H1 (cell line): ENCODE measurements at regions not wholly inside any gene's neighbourhood (a gene's known extent, or its start where the extent isn't known, plus 50 kb on each side); places are given as distances from the start of the nearest gene placed in this dataset.

Source experiments
- ASH2L ChIP-seq: fragments of 200-600, 300-600 bp; sonication (generic); IDR thresholded peaks from one replicate; pipeline ENCODE4 v1.7.1; 2017; ENCODE audit warnings: low read length
- BACH1 ChIP-seq: IDR thresholded peaks from 2 replicates; pipeline ENCODE4 v1.6.1; 2012; ENCODE audit warnings: low read length, improper control_type of control experiment
- EP300 ChIP-seq, 2 experiments: IDR thresholded peaks; 1 replicate in 1 of 2; 2 replicates in 1 of 2; pipeline ENCODE4 v1.6.1; 2011 to 2012; ENCODE audit warnings: low read depth in 2 of 2, low read length in 2 of 2, mild to moderate bottlenecking in 2 of 2, borderline replicate concordance in 1 of 2, inconsistent platforms in 1 of 2, moderate library complexity in 1 of 2
- PHF8 ChIP-seq: fragments of 200-600 bp; sonication (generic); conservative IDR thresholded peaks from 2 replicates; pipeline ENCODE4 v1.7.1; 2012; ENCODE audit warnings: low read depth, mild to moderate bottlenecking, inconsistent platforms, low read length, moderate library complexity
- POU5F1 ChIP-seq: IDR thresholded peaks from 2 replicates; pipeline ENCODE4 v1.6.1; 2011; ENCODE audit warnings: low read depth, mild to moderate bottlenecking, low read length, moderate library complexity
- RNF2 ChIP-seq: fragments of 200-900, 300-1000 bp; sonication (generic); IDR thresholded peaks from 2 replicates; pipeline ENCODE4 v1.7.1; 2016; ENCODE audit warnings: borderline replicate concordance, low read depth, mild to moderate bottlenecking, antibody characterized with exemption, low read length; ENCODE audit not compliant: poor library complexity, severe bottlenecking; ENCODE audit errors: missing control alignments
- SAP30 ChIP-seq: fragments of 300-600 bp; sonication (generic); IDR thresholded peaks from 2 replicates; pipeline ENCODE4 v1.7.1; 2012; ENCODE audit warnings: low read length, moderate library complexity, mild to moderate bottlenecking, inconsistent platforms; ENCODE audit not compliant: insufficient read depth, insufficient replicate concordance
- YY1 ChIP-seq: IDR thresholded peaks from 2 replicates; pipeline ENCODE4 v1.6.1; 2011; ENCODE audit warnings: low read depth, mild to moderate bottlenecking, low read length
- TF ChIP-seq, protein P1 (sequence below): IDR thresholded peaks from 2 replicates; pipeline ENCODE4 v1.6.1; 2012; ENCODE audit warnings: inconsistent platforms

DNA sequence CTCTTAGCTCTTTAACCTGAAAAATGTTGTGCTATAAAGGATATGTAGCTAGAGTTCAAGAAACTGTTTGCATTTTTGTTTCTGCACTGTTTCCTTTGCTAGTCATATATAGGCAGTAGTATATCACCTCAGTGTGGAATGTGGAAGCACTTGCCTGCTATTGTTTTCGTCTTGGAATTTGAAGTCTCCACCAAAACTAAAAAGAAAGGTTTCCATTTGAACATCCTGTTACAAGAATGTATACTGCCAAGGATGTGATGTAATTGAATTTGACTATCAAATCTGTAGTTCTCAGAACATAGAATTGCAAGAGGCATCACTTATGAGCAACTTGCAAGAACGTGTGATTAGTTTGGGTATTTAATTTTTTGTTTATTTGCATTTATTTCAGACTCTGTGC lies 51.1 kb upstream of the MEOX2 start (continued):
- TF ChIP-seq RNF2: no peak
- no peak for TF ChIP-seq POU5F1
- TF ChIP-seq ASH2L: no peak
- TF ChIP-seq EP300 (IDR thresholded peaks at IDR 0.05; ENCODE audit: borderline replicate concordance in 1 of 2, low read depth in 2 of 2, low read length in 2 of 2): no peak
- no peak for TF ChIP-seq BACH1
- TF ChIP-seq PHF8: no peak
- no peak for TF ChIP-seq SAP30
- no peak for TF ChIP-seq YY1
- TF ChIP-seq, protein P1, sequence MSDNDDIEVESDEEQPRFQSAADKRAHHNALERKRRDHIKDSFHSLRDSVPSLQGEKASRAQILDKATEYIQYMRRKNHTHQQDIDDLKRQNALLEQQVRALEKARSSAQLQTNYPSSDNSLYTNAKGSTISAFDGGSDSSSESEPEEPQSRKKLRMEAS: no peak
